GM12878 (cell line): ENCODE measurements at regions not wholly inside any gene's neighbourhood (a gene's known extent, or its start where the extent isn't known, plus 50 kb on each side); places are given as distances from the start of the nearest gene placed in this dataset.

Experiments used
- ATAC-seq: fragments of 200-7000 bp; cut with Tn5 transposase; 3 replicates; pipeline ENCODE4 v1.9.1; 2020; ENCODE audit warnings: mild to moderate bottlenecking, moderate library complexity
- BruUV-seq: library from RNA; stranded (reverse); fragments of 400-500 nt; replicated peaks from 2 replicates; lab custom pipeline; 2021; lab: Mats Ljungman, UMichigan
- CTCF ChIA-PET: fragments of 300-600 bp; sonication (Branson Sonifier 250); formaldehyde crosslinking; extraction: SDS; loops from one replicate; lab custom pipeline; 2021; ENCODE audit warnings: inconsistent platforms; lab: Yijun Ruan, JAX
- POLR2A ChIA-PET: fragments of 350-600 bp; formaldehyde crosslinking; extraction: SDS; loops from one replicate; lab custom pipeline; 2021; ENCODE audit warnings: inconsistent platforms; lab: Charles Lee
- RAD21 ChIA-PET: fragments of 300-600 bp; sonication (Branson Sonifier 250); formaldehyde crosslinking; loops from one replicate; lab custom pipeline; 2023; ENCODE audit warnings: antibody characterized with exemption; ENCODE audit not compliant: unreplicated experiment; lab: Charles Lee
- SMC1A ChIA-PET: fragments of 300-600 bp; sonication (Branson Sonifier 250); formaldehyde crosslinking; loops from one replicate; lab custom pipeline; 2023; ENCODE audit not compliant: unreplicated experiment, uncharacterized antibody; lab: Charles Lee
- DNase-seq: peaks from one replicate; pipeline ENCODE4 v3.0.0-alpha.2; 2011; ENCODE audit warnings: low read depth, low spot score
- FAIRE-seq: peaks from 3 replicates; lab custom pipeline; 2011; peaks lifted over from hg19 to GRCh38; lab: Jason Lieb, UNC
- H2AFZ ChIP-seq: 2 replicates; pipeline ENCODE4 v1.6.0; 2011; ENCODE audit warnings: low read depth, low read length, control low read depth; ENCODE audit not compliant: control insufficient read depth
- H3K27ac ChIP-seq: 2 replicates; pipeline ENCODE4 v1.5.1; 2011; ENCODE audit warnings: control low read depth; ENCODE audit not compliant: control insufficient read depth, insufficient read depth
- H3K27me3 ChIP-seq, 2 experiments: replicated peaks in 1 of 2; 2 replicates each; pipeline versions ENCODE4 v1.6.0 to v1.6.1; 2011; ENCODE audit warnings: low read length in 1 of 2; ENCODE audit not compliant: control insufficient read depth in 2 of 2, insufficient read depth in 2 of 2
- H3K36me3 ChIP-seq, 2 experiments: 2 replicates each; pipeline ENCODE4 v1.5.1; 2011; ENCODE audit warnings: low read length in 1 of 2; ENCODE audit not compliant: control insufficient read depth in 2 of 2, insufficient read depth in 2 of 2
- H3K4me1 ChIP-seq: 2 replicates; pipeline ENCODE4 v1.6.1; 2011; ENCODE audit warnings: mild to moderate bottlenecking, low read length, moderate library complexity, mixed read lengths; ENCODE audit not compliant: control insufficient read depth, insufficient read depth
- H3K4me2 ChIP-seq: 2 replicates; pipeline ENCODE4 v1.6.0; 2011; ENCODE audit warnings: control low read depth; ENCODE audit not compliant: control insufficient read depth, insufficient read depth
- H3K4me3 ChIP-seq: fragments of 200-600 bp; sonication (generic); 2 replicates; pipeline ENCODE4 v1.5.1; 2016
- H3K79me2 ChIP-seq: 2 replicates; pipeline ENCODE4 v1.6.0; 2011; ENCODE audit warnings: low read length; ENCODE audit not compliant: control insufficient read depth, insufficient read depth
- H3K9ac ChIP-seq: 2 replicates; pipeline ENCODE4 v1.8.0; 2011; ENCODE audit warnings: low read length, control low read depth, mixed read lengths; ENCODE audit not compliant: control insufficient read depth, insufficient read depth
- H3K9me3 ChIP-seq: replicated peaks from 3 replicates; pipeline ENCODE4 v1.5.1; 2011; ENCODE audit warnings: mild to moderate bottlenecking, low read length; ENCODE audit not compliant: control insufficient read depth, insufficient read depth
- H4K20me1 ChIP-seq: 2 replicates; pipeline ENCODE4 v1.6.0; 2011; ENCODE audit not compliant: control insufficient read depth, insufficient read depth
- E4F1 ChIP-seq: fragments of 450-650 bp; IDR thresholded peaks from 2 replicates; pipeline ENCODE4 v1.6.1; 2018; ENCODE audit warnings: borderline replicate concordance, mild to moderate bottlenecking; ENCODE audit not compliant: partially characterized antibody
- FOXK2 ChIP-seq: fragments of 450-650 bp; IDR thresholded peaks from 2 replicates; pipeline ENCODE4 v1.6.1; 2017; ENCODE audit warnings: mild to moderate bottlenecking, moderate library complexity
- GABPA ChIP-seq: IDR thresholded peaks from 2 replicates; pipeline ENCODE4 v1.6.1; 2014; ENCODE audit warnings: antibody characterized with exemption, low read depth, mild to moderate bottlenecking, inconsistent platforms
- IRF5 ChIP-seq: fragments of 450-650 bp; IDR thresholded peaks from 2 replicates; pipeline ENCODE4 v1.6.1; 2017; ENCODE audit warnings: borderline replicate concordance
- MEF2B ChIP-seq: fragments of 450-650 bp; IDR thresholded peaks from 2 replicates; pipeline ENCODE4 v1.6.1; 2018; ENCODE audit warnings: mild to moderate bottlenecking, moderate library complexity; ENCODE audit not compliant: partially characterized antibody, poor library complexity, severe bottlenecking
- MTA3 ChIP-seq: IDR thresholded peaks from 2 replicates; pipeline ENCODE4 v1.6.1; 2012; ENCODE audit warnings: low read length, inconsistent platforms, borderline replicate concordance
- MYC ChIP-seq: IDR thresholded peaks from 2 replicates; pipeline ENCODE4 v1.6.1; 2011; ENCODE audit warnings: mild to moderate bottlenecking, low read length, moderate library complexity, inconsistent platforms; ENCODE audit not compliant: insufficient read depth, insufficient replicate concordance, insufficient read length, severe bottlenecking
- NR2C2 ChIP-seq: IDR thresholded peaks from 2 replicates; pipeline ENCODE4 v1.6.1; 2011; ENCODE audit warnings: borderline replicate concordance, low read depth; ENCODE audit not compliant: control insufficient read depth, insufficient read length
- NR2F1 ChIP-seq: fragments of 450-650 bp; conservative IDR thresholded peaks from 2 replicates; pipeline ENCODE4 v1.6.1; 2017; ENCODE audit warnings: mild to moderate bottlenecking
- TARDBP ChIP-seq: IDR thresholded peaks from 2 replicates; pipeline ENCODE4 v1.6.1; 2016; ENCODE audit warnings: borderline replicate concordance
- USF1 ChIP-seq: IDR thresholded peaks from 2 replicates; pipeline ENCODE4 v1.6.1; 2011; ENCODE audit warnings: borderline replicate concordance, low read depth, mild to moderate bottlenecking, moderate library complexity, mixed read lengths, low read length; ENCODE audit not compliant: insufficient read depth; ENCODE audit errors: extremely low read length
- ZBTB4 ChIP-seq: fragments of 450-650 bp; formaldehyde crosslinking; IDR thresholded peaks from 2 replicates; pipeline ENCODE4 v1.4.0; 2022; ENCODE audit warnings: mild to moderate bottlenecking, moderate library complexity
- WGBS: methylation state at CpG from one replicate; pipeline ENCODE4 v1.1.6; 2016; ENCODE audit warnings: low lambda C conversion rate; ENCODE audit not compliant: insufficient replicate concordance, insufficient coverage; ENCODE audit errors: missing lambda C conversion rate; 5-methylcytosine and 5-hydroxymethylcytosine counted together
- in situ Hi-C: fragments of 300-500 bp; cut with MboI; formaldehyde crosslinking; loops from 9 replicates; pipeline ENCODE4 v1.14.3; 2018; ENCODE audit warnings: mixed read lengths
- intact Hi-C: fragments of 100-400 bp; cut with micrococcal nuclease; formaldehyde crosslinking; loops from one replicate; pipeline ENCODE4 v1.14.2; 2022; ENCODE audit not compliant: unreplicated experiment

- H3K27me3 ChIP-seq: no peaks in the 10 kb centered on the region
- H3K36me3 ChIP-seq: no peaks in the 10 kb centered on the region
- no peaks in the 10 kb centered on the region for H3K4me1 ChIP-seq
- ChIA-PET RAD21 (no interaction called here), POLR2A (no interaction called here), CTCF (no interaction called here), SMC1A (interaction anchor here (1.4 kb wide), 1 partner anchor 10 kb away, joined by 5 read pairs; no protein-coding TSS in a partner anchor)
- no peak overlapping the region for H3K9ac ChIP-seq
- DNase-seq (no peak), FAIRE-seq (no peak), ATAC-seq (no peak)
- 17% methylated on average over 5 of the region's 5 CpGs for WGBS
- no peaks in the 10 kb centered on the region for H3K9me3 ChIP-seq
- H3K4me2 ChIP-seq: no peak overlapping the region
- no peak overlapping the region for H3K27ac ChIP-seq
- intact Hi-C loops (no loop called here), in situ Hi-C loops (no loop called here)
- H3K79me2 ChIP-seq: no peaks in the 10 kb centered on the region
- no TSS peak for BruUV-seq
- no peak overlapping the region for H3K4me3 ChIP-seq
- no peaks in the 10 kb centered on the region for H4K20me1 ChIP-seq
- H2AFZ ChIP-seq: no peak overlapping the region
- no peak for TF ChIP-seq TARDBP
- no peak for TF ChIP-seq NR2C2
- TF ChIP-seq IRF5: no peak
- TF ChIP-seq E4F1: no peak
- no peak for TF ChIP-seq GABPA
- TF ChIP-seq MEF2B: no peak
- no peak for TF ChIP-seq MTA3
- no peak for TF ChIP-seq ZBTB4 (CRISPR knock-in tag)
- no peak for TF ChIP-seq NR2F1
- no peak for TF ChIP-seq FOXK2
- no peak for TF ChIP-seq USF1
- no peak for TF ChIP-seq MYC
These were observed 192.4 kb downstream of the NUFIP1 start for GRCh38 chr13:44796597-44797490.
